ENCODE measurements at regions not wholly inside any gene's neighbourhood (a gene's known extent, or its start where the extent isn't known, plus 50 kb on each side); places are given as distances from the start of the nearest gene placed in this dataset.

DNA sequence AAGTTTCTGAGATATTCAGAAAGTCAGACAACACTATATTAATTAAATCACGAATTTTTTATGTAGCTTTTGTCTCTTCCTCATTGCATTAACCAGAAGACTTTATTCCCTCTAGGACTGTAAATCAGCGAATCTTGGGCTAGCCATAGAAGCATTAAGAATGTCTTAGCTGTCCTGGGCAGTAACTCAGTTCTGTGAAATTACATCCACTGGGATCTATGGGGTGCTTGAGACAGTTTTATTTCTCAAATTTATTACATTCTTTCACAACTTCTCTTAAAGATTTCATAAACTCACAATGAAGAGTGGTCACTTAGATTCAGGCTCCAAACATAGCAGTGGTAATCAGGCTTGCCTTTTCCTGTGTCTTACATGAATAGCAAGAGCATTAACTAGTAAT, 1153.4 kb downstream of the CDH8 start:
- H3K9me3 ChIP-seq = peaks cover 0 to 21% (median 3%) of the 10 kb centered on the region in 8 donors
- no peak overlapping the region for H3K27ac ChIP-seq
- no peaks in the 10 kb centered on the region for H3K36me3 ChIP-seq
- no peaks in the 10 kb centered on the region for H3K4me1 ChIP-seq
- DNase-seq = no peak
- TF ChIP-seq POLR2AphosphoS5 (IDR thresholded peaks at IDR 0.05) (no peak), POLR2A (IDR thresholded peaks at IDR 0.05) (no peak)
- TF ChIP-seq, protein P1, sequence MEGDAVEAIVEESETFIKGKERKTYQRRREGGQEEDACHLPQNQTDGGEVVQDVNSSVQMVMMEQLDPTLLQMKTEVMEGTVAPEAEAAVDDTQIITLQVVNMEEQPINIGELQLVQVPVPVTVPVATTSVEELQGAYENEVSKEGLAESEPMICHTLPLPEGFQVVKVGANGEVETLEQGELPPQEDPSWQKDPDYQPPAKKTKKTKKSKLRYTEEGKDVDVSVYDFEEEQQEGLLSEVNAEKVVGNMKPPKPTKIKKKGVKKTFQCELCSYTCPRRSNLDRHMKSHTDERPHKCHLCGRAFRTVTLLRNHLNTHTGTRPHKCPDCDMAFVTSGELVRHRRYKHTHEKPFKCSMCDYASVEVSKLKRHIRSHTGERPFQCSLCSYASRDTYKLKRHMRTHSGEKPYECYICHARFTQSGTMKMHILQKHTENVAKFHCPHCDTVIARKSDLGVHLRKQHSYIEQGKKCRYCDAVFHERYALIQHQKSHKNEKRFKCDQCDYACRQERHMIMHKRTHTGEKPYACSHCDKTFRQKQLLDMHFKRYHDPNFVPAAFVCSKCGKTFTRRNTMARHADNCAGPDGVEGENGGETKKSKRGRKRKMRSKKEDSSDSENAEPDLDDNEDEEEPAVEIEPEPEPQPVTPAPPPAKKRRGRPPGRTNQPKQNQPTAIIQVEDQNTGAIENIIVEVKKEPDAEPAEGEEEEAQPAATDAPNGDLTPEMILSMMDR (IDR thresholded peaks at IDR 0.05 in 8 of 11, conservative IDR thresholded peaks at IDR 0.05 in 3 of 11) = no peak
- WGBS, 5 donors = 49 to 66% (median 53%) methylated on average over 2 of the region's 2 CpGs
- no peaks in the 10 kb centered on the region for H3K27me3 ChIP-seq (replicated peaks in 1 of 7)
- intact Hi-C loops (cut with DNase I; ENCODE audit: low total_unique reads) = no loop called here
- H3K4me3 ChIP-seq = no peak overlapping the region

GRCh38 chr16:60852635-60853034, 1183.6 kb downstream of the CDH8 start:
- Histone ChIP-seq H3K27me3 (replicated peaks in 1 of 7) (no peaks in the 10 kb centered on the region), H3K36me3 (no peaks in the 10 kb centered on the region), H3K4me1 (no peaks in the 10 kb centered on the region), H3K4me3 (no peak overlapping the region), H3K9me3 (peaks cover 0 to 43% (median 14%) of the 10 kb centered on the region in 8 donors), H3K27ac (no peak overlapping the region)
- no peak for DNase-seq
- TF ChIP-seq, protein P1 (IDR thresholded peaks at IDR 0.05 in 8 of 11, conservative IDR thresholded peaks at IDR 0.05 in 3 of 11) = no peak
- TF ChIP-seq POLR2A (IDR thresholded peaks at IDR 0.05) (no peak), POLR2AphosphoS5 (IDR thresholded peaks at IDR 0.05) (no peak)
- intact Hi-C loops (cut with DNase I; ENCODE audit: low total_unique reads) = no loop called here
- WGBS, 5 donors = 70 to 88% (median 75%) methylated on average over 3 of the region's 3 CpGs

- no peaks in the 10 kb centered on the region for H3K4me1 ChIP-seq
- WGBS, 5 donors = 79 to 91% (median 79%) methylated on average over 2 of the region's 2 CpGs
- H3K27me3 ChIP-seq (replicated peaks in 1 of 7) = no peaks in the 10 kb centered on the region
- no peak overlapping the region for H3K4me3 ChIP-seq
- TF ChIP-seq, protein P1 (IDR thresholded peaks at IDR 0.05 in 8 of 11, conservative IDR thresholded peaks at IDR 0.05 in 3 of 11) = no peak
- TF ChIP-seq POLR2A (IDR thresholded peaks at IDR 0.05) = no peak
- TF ChIP-seq POLR2AphosphoS5 (IDR thresholded peaks at IDR 0.05) = no peak
- H3K36me3 ChIP-seq = no peaks in the 10 kb centered on the region
- no peaks in the 10 kb centered on the region for H3K9me3 ChIP-seq
- H3K27ac ChIP-seq = no peak overlapping the region
- DNase-seq = no peak
- intact Hi-C loops (cut with DNase I; ENCODE audit: low total_unique reads) = no loop called here
These were observed 1214.6 kb downstream of the CDH8 start for GRCh38 chr16:60821661-60822060.

GRCh38 chr16:60820361-60820760, 1215.9 kb downstream of the CDH8 start:
- H3K4me3 ChIP-seq = no peak overlapping the region
- WGBS, 5 donors = 79 to 87% (median 84%) methylated on average over 2 of the region's 2 CpGs
- TF ChIP-seq POLR2AphosphoS5 (IDR thresholded peaks at IDR 0.05) (no peak), POLR2A (IDR thresholded peaks at IDR 0.05) (no peak)
- TF ChIP-seq, protein P1 (IDR thresholded peaks at IDR 0.05 in 8 of 11, conservative IDR thresholded peaks at IDR 0.05 in 3 of 11) = no peak
- H3K36me3 ChIP-seq = no peaks in the 10 kb centered on the region
- no peak for DNase-seq
- H3K4me1 ChIP-seq = no peaks in the 10 kb centered on the region
- intact Hi-C loops (cut with DNase I; ENCODE audit: low total_unique reads) = no loop called here
- no peaks in the 10 kb centered on the region for H3K9me3 ChIP-seq
- H3K27me3 ChIP-seq (replicated peaks in 1 of 7) = no peaks in the 10 kb centered on the region
- H3K27ac ChIP-seq = no peak overlapping the region
